ENCODE measurements at regions not wholly inside any gene's neighbourhood (a gene's known extent, or its start where the extent isn't known, plus 50 kb on each side); places are given as distances from the start of the nearest gene placed in this dataset.
"Not testable (repeated sequence)": the region's sequence is repeated elsewhere in the genome, so short reads cannot be mapped to it uniquely, and the experiment has no call there.

DNA sequence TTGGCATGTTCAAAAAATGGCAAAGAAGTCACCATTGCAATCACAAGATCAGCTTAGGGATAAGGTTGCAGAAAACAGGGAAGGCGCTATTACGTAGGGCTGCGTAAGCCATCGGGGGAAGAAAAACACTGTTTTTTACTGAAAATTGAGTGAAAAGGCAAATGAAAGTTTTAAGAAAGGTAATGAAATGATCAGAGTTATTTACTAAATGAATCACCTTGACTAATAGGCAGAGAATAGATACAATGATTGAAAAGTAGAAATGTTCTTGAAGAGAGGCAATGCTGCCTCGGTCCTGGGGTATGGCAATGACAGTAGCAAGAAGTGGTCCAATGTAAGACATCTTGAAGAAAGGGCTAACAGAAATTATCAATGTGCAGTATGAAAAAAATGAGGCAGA is 1227.8 kb upstream of the ZEB2 start:
- H3K4me1 Mint-ChIP-seq = peaks cover 75% of the 10 kb centered on the region
- Histone ChIP-seq H3K9me3 (ENCODE audit: control extremely low read depth in 1 of 3, control insufficient read depth in 2 of 3, insufficient read depth in 1 of 3, low read length in 2 of 3) (no peaks in the 10 kb centered on the region), H3K27ac (ENCODE audit: low read length in 2 of 2) (no peak overlapping the region), H4K20me1 (ENCODE audit: control insufficient read depth, insufficient read depth, low read length, poor library complexity, severe bottlenecking) (no peaks in the 10 kb centered on the region), H3K9ac (ENCODE audit: low read length) (no peak overlapping the region), H3K4me3 (ENCODE audit: control extremely low read depth in 1 of 5, extremely low read depth in 1 of 5, insufficient read depth in 1 of 5, low read depth in 2 of 5, low read length in 4 of 5) (no peak overlapping the region), H3K36me3 (replicated peaks in 1 of 2; ENCODE audit: control extremely low read depth in 1 of 2, control insufficient read depth in 1 of 2, extremely low read depth in 1 of 2, insufficient read depth in 2 of 2, low read length in 1 of 2) (no peaks in the 10 kb centered on the region), H3K4me2 (replicated peaks; ENCODE audit: low read depth, low read length, poor library complexity, severe bottlenecking) (no peak overlapping the region), H3K79me2 (ENCODE audit: control insufficient read depth, insufficient read depth, low read length) (no peaks in the 10 kb centered on the region), H2AFZ (ENCODE audit: insufficient read depth, low read depth, low read length, poor library complexity, severe bottlenecking) (no peak overlapping the region), H3K4me1 (ENCODE audit: control insufficient read depth in 2 of 2, insufficient read depth in 2 of 2, low read length in 2 of 2) (peaks cover 59% of the 10 kb centered on the region in 2 donors), H3K27me3 (replicated peaks in 1 of 4; ENCODE audit: control extremely low read depth in 1 of 4, control insufficient read depth in 3 of 4, insufficient read depth in 4 of 4, low read length in 3 of 4) (no peaks in the 10 kb centered on the region)
- ChIA-PET CTCF (no interaction called here), POLR2A (no interaction called here)
- H3K4me3 Mint-ChIP-seq = no peak overlapping the region
- no peak for ATAC-seq (ENCODE audit: low read depth)
- H3K9me3 Mint-ChIP-seq (ENCODE audit: insufficient read depth) = no peaks in the 10 kb centered on the region
- no peak overlapping the region for H3K27ac Mint-ChIP-seq
- no peak for DNase-seq
- TF ChIP-seq, protein P1, sequence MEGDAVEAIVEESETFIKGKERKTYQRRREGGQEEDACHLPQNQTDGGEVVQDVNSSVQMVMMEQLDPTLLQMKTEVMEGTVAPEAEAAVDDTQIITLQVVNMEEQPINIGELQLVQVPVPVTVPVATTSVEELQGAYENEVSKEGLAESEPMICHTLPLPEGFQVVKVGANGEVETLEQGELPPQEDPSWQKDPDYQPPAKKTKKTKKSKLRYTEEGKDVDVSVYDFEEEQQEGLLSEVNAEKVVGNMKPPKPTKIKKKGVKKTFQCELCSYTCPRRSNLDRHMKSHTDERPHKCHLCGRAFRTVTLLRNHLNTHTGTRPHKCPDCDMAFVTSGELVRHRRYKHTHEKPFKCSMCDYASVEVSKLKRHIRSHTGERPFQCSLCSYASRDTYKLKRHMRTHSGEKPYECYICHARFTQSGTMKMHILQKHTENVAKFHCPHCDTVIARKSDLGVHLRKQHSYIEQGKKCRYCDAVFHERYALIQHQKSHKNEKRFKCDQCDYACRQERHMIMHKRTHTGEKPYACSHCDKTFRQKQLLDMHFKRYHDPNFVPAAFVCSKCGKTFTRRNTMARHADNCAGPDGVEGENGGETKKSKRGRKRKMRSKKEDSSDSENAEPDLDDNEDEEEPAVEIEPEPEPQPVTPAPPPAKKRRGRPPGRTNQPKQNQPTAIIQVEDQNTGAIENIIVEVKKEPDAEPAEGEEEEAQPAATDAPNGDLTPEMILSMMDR (IDR thresholded peaks at IDR 0.05) = no peak
- TF ChIP-seq EZH2 (IDR thresholded peaks at IDR 0.05; ENCODE audit: borderline replicate concordance, insufficient read depth, low read depth, low read length, poor library complexity, severe bottlenecking) = no peak
- 91% methylated on average over 5 of the region's 5 CpGs for WGBS (ENCODE audit: insufficient coverage)
- intact Hi-C loops (cut with micrococcal nuclease) = loop anchor here (10.0 kb wide), 1 partner anchor 1043 kb away; no protein-coding TSS in a partner anchor
- no peaks in the 10 kb centered on the region for H3K27me3 Mint-ChIP-seq

DNA sequence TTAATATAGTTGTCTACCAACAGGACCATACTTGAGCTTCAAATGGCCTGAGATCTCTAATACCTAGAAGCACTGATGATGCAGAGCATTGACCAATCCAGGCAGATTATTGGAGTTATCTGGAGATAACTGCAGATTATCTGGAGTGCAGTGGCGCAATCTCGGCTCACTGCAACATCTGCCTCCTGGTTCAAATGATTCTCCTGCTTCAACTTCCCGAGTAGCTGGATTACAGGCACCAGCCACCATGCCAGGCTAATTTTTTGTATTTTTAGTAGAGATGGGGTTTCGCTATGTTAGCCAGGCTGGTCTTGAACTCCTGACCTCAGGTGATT is 1225.4 kb upstream of the ZEB2 start:
- H3K4me2 ChIP-seq (replicated peaks; ENCODE audit: low read depth, low read length, poor library complexity, severe bottlenecking); H3K4me3 ChIP-seq (ENCODE audit: control extremely low read depth in 1 of 5, extremely low read depth in 1 of 5, insufficient read depth in 1 of 5, low read depth in 2 of 5, low read length in 4 of 5); H3K9me3 ChIP-seq (ENCODE audit: control extremely low read depth in 1 of 3, control insufficient read depth in 2 of 3, insufficient read depth in 1 of 3, low read length in 2 of 3); H3K27me3 ChIP-seq (replicated peaks in 1 of 4; ENCODE audit: control extremely low read depth in 1 of 4, control insufficient read depth in 3 of 4, insufficient read depth in 4 of 4, low read length in 3 of 4); H3K9ac ChIP-seq (ENCODE audit: low read length); H3K27me3 Mint-ChIP-seq; CTCF ChIA-PET; H3K27ac ChIP-seq (ENCODE audit: low read length in 2 of 2); H3K27ac Mint-ChIP-seq; H3K4me3 Mint-ChIP-seq; H4K20me1 ChIP-seq (ENCODE audit: control insufficient read depth, insufficient read depth, low read length, poor library complexity, severe bottlenecking); H3K79me2 ChIP-seq (ENCODE audit: control insufficient read depth, insufficient read depth, low read length); DNase-seq; H3K9me3 Mint-ChIP-seq (ENCODE audit: insufficient read depth); ATAC-seq (ENCODE audit: low read depth); POLR2A ChIA-PET; H3K36me3 ChIP-seq (replicated peaks in 1 of 2; ENCODE audit: control extremely low read depth in 1 of 2, control insufficient read depth in 1 of 2, extremely low read depth in 1 of 2, insufficient read depth in 2 of 2, low read length in 1 of 2): not testable (repeated sequence)
- peak overlapping the region; percentile 39 for H2AFZ ChIP-seq (ENCODE audit: insufficient read depth, low read depth, low read length, poor library complexity, severe bottlenecking)
- intact Hi-C loops (cut with micrococcal nuclease) = loop anchor here (10.0 kb wide), 1 partner anchor 1041 kb away; no protein-coding TSS in a partner anchor
- WGBS (ENCODE audit: insufficient coverage) = 60% methylated on average over 1 of the region's 4 CpGs
- H3K4me1 Mint-ChIP-seq = peaks cover 68% of the 10 kb centered on the region
- peaks cover 36 to 37% of the 10 kb centered on the region in 2 donors for H3K4me1 ChIP-seq (ENCODE audit: control insufficient read depth in 2 of 2, insufficient read depth in 2 of 2, low read length in 2 of 2)
